ENCODE measurements at regions not wholly inside any gene's neighbourhood (a gene's known extent, or its start where the extent isn't known, plus 50 kb on each side); places are given as distances from the start of the nearest gene placed in this dataset.
"Not testable (repeated sequence)": the region's sequence is repeated elsewhere in the genome, so short reads cannot be mapped to it uniquely, and the experiment has no call there.

- TF ChIP-seq POLR2AphosphoS5 (IDR thresholded peaks at IDR 0.05), result no peak
- TF ChIP-seq POLR2A (IDR thresholded peaks at IDR 0.05; ENCODE audit: low read depth), result no peak
- TF ChIP-seq EP300 (IDR thresholded peaks at IDR 0.05), result no peak
- no peak for TF ChIP-seq CTCF (IDR thresholded peaks at IDR 0.05)
- Histone ChIP-seq H3K36me3 (no peaks in the 10 kb centered on the region), H3K4me3 (no peak overlapping the region), H3K27ac (replicated peaks in 1 of 4) (no peak overlapping the region), H3K27me3 (no peaks in the 10 kb centered on the region), H3K9me3 (no peaks in the 10 kb centered on the region), H3K4me1 (no peaks in the 10 kb centered on the region)
- DNase-seq (ENCODE audit: extremely low spot score), result no peak
- WGBS, result 68% methylated on average over 1 of the region's 1 CpG
- intact Hi-C loops (cut with DNase I), result no loop called here
These were observed 1550.9 kb downstream of the PCDH9 start for GRCh38 chr13:65679240-65679639.

GRCh38 chr13:65677906-65678305 is 1552.2 kb downstream of the PCDH9 start:
- WGBS, result 73% methylated on average over 1 of the region's 1 CpG
- intact Hi-C loops (cut with DNase I), result no loop called here
- H3K4me1 ChIP-seq, result no peaks in the 10 kb centered on the region
- H3K36me3 ChIP-seq, result no peaks in the 10 kb centered on the region
- no peak overlapping the region for H3K27ac ChIP-seq (replicated peaks in 1 of 4)
- no peaks in the 10 kb centered on the region for H3K27me3 ChIP-seq
- TF ChIP-seq CTCF (IDR thresholded peaks at IDR 0.05) (no peak), POLR2AphosphoS5 (IDR thresholded peaks at IDR 0.05) (no peak), POLR2A (IDR thresholded peaks at IDR 0.05; ENCODE audit: low read depth) (no peak), EP300 (IDR thresholded peaks at IDR 0.05) (no peak)
- DNase-seq (ENCODE audit: extremely low spot score), result no peak
- H3K4me3 ChIP-seq, result no peak overlapping the region
- no peaks in the 10 kb centered on the region for H3K9me3 ChIP-seq

GRCh38 chr13:65675383-65675782 is 1554.8 kb downstream of the PCDH9 start:
- H3K36me3 ChIP-seq; DNase-seq (ENCODE audit: extremely low spot score); H3K4me3 ChIP-seq; H3K4me1 ChIP-seq; intact Hi-C loops (cut with DNase I); H3K27ac ChIP-seq (replicated peaks in 1 of 4); H3K27me3 ChIP-seq: not testable (repeated sequence)
- H3K9me3 ChIP-seq, result peaks cover 0 to 11% (median under 1%) of the 10 kb centered on the region in 4 donors
- 100% methylated on average over 2 of the region's 5 CpGs for WGBS

GRCh38 chr13:65670014-65670625 is 1560.0 kb downstream of the PCDH9 start:
- H3K4me3 ChIP-seq, result no peak overlapping the region
- peaks cover 0 to 11% (median 3%) of the 10 kb centered on the region in 4 donors for H3K9me3 ChIP-seq
- 94% methylated on average over 6 of the region's 6 CpGs for WGBS
- H3K36me3 ChIP-seq, result no peaks in the 10 kb centered on the region
- no peak for DNase-seq (ENCODE audit: extremely low spot score)
- no peaks in the 10 kb centered on the region for H3K4me1 ChIP-seq
- intact Hi-C loops (cut with DNase I), result no loop called here
- no peak overlapping the region for H3K27ac ChIP-seq (replicated peaks in 1 of 4)
- H3K27me3 ChIP-seq, result no peaks in the 10 kb centered on the region
- TF ChIP-seq POLR2A (IDR thresholded peaks at IDR 0.05; ENCODE audit: low read depth), result no peak
- TF ChIP-seq CTCF (IDR thresholded peaks at IDR 0.05), result no peak
- TF ChIP-seq EP300 (IDR thresholded peaks at IDR 0.05), result no peak
- TF ChIP-seq POLR2AphosphoS5 (IDR thresholded peaks at IDR 0.05), result no peak

GRCh38 chr13:65660731-65661130 is 1569.4 kb downstream of the PCDH9 start:
- no peak for TF ChIP-seq POLR2A (IDR thresholded peaks at IDR 0.05; ENCODE audit: low read depth)
- TF ChIP-seq CTCF (IDR thresholded peaks at IDR 0.05), result no peak
- TF ChIP-seq EP300 (IDR thresholded peaks at IDR 0.05), result no peak
- no peak for TF ChIP-seq POLR2AphosphoS5 (IDR thresholded peaks at IDR 0.05)
- H3K9me3 ChIP-seq, result no peaks in the 10 kb centered on the region
- no peaks in the 10 kb centered on the region for H3K36me3 ChIP-seq
- H3K27me3 ChIP-seq, result no peaks in the 10 kb centered on the region
- H3K4me1 ChIP-seq, result no peaks in the 10 kb centered on the region
- 88% methylated on average over 1 of the region's 1 CpG for WGBS
- no peak overlapping the region for H3K27ac ChIP-seq (replicated peaks in 1 of 4)
- no peak overlapping the region for H3K4me3 ChIP-seq
- DNase-seq (ENCODE audit: extremely low spot score), result no peak
- intact Hi-C loops (cut with DNase I), result no loop called here

Data from esophagus muscularis mucosa (tissue), 4 donors.